MM.1S (cell line): ENCODE measurements at regions not wholly inside any gene's neighbourhood (a gene's known extent, or its start where the extent isn't known, plus 50 kb on each side); places are given as distances from the start of the nearest gene placed in this dataset.

ENCODE experiments used
- CTCF ChIP-seq: fragments of 300-600 bp; sonication (generic); IDR thresholded peaks from 2 replicates; pipeline ENCODE4 v1.5.1; 2016; ENCODE audit warnings: antibody characterized with exemption, low read length, mixed read lengths
- EZH2phosphoT487 ChIP-seq: fragments of 300-600 bp; sonication (generic); IDR thresholded peaks from 2 replicates; pipeline ENCODE4 v1.6.1; 2018; ENCODE audit warnings: antibody characterized with exemption, low read length

- no peak for TF ChIP-seq CTCF
- no peak for TF ChIP-seq EZH2phosphoT487
These were observed 436.7 kb downstream of the KIF2B start for GRCh38 chr17:54259476-54259875.
